ENCODE measurements at regions not wholly inside any gene's neighbourhood (a gene's known extent, or its start where the extent isn't known, plus 50 kb on each side); places are given as distances from the start of the nearest gene placed in this dataset.

- TF ChIP-seq CTCF (IDR thresholded peaks at IDR 0.05; ENCODE audit: low read depth, low read length): no peak
- no peak overlapping the region for H3K4me3 ChIP-seq (ENCODE audit: low read depth, low read length)
These were observed 124.1 kb upstream of the KCNK2 start for GRCh38 chr1:214958486-214958885.

DNA sequence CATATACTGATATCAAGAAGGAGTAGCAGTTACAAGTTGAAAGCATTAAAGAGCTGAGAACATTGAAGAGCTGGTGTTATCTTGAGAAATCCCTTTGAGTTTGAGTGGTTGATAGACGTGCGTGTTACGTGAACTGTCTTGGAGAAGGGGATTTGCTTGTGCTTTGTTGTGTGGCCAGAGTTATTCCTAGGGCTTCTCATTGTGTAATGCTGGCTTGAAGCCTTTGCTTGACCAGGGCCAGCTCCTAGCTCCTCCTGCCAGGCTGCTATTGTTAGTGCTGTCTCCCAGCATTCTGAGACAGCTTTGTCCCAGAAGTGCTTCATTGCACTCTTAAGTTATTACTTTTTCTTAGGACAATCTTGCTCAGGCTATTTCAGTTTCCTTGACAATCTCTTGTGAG, 116.2 kb upstream of the KCNK2 start:
- H3K4me3 ChIP-seq (ENCODE audit: low read depth, low read length): no peak overlapping the region
- no peak for TF ChIP-seq CTCF (IDR thresholded peaks at IDR 0.05; ENCODE audit: low read depth, low read length)

GRCh38 chr1:214967865-214968575, 114.5 kb upstream of the KCNK2 start:
- H3K4me3 ChIP-seq (ENCODE audit: low read depth, low read length): no peak overlapping the region
- no peak for TF ChIP-seq CTCF (IDR thresholded peaks at IDR 0.05; ENCODE audit: low read depth, low read length)

- TF ChIP-seq CTCF (IDR thresholded peaks at IDR 0.05; ENCODE audit: low read depth, low read length): no peak
- no peak overlapping the region for H3K4me3 ChIP-seq (ENCODE audit: low read depth, low read length)
These were observed 112.5 kb upstream of the KCNK2 start for GRCh38 chr1:214970016-214970415.

DNA sequence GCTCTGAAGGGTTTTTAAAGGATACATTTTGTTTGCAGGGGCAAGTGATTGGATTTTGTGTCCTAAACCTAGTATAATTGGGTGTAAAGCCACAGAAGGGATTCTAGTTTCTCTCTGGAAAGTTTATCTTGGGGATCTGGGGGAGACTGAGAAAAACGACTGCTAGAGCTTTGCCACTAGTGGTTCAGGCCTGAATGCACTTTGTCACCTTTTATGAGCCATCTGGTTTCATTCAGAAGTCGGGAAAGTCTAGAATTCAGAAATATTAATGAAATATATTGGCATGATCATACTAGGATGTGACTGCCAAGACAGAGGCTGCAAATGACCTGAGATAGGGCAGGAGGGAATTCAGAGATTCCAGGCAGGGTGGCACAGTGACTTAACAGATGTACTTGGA, 111.5 kb upstream of the KCNK2 start:
- TF ChIP-seq CTCF (IDR thresholded peaks at IDR 0.05; ENCODE audit: low read depth, low read length): no peak
- H3K4me3 ChIP-seq (ENCODE audit: low read depth, low read length): no peak overlapping the region

GRCh38 chr1:214974002-214974401, 108.5 kb upstream of the KCNK2 start:
- no peak overlapping the region for H3K4me3 ChIP-seq (ENCODE audit: low read depth, low read length)
- TF ChIP-seq CTCF (IDR thresholded peaks at IDR 0.05; ENCODE audit: low read depth, low read length): no peak

DNA sequence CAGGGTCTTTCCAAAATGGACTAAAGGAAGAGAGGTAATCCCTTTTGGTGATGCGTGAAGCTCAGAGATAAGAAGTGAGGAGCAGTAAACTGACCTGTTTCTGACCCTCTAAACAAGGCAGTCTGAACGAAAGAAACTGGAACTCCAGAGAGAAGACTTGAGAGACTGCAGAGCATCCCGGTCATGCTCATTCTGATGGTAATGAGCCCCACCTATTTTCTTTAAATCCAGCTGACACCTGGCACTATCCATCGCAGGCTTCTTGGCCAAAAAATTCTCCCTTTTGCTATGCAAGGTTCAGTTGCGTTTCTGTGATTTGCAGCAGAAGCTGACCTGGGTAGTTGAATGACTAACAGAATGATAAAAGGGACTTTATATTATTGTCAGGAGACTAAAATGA, 105.9 kb upstream of the KCNK2 start:
- no peak for TF ChIP-seq CTCF (IDR thresholded peaks at IDR 0.05; ENCODE audit: low read depth, low read length)
- no peak overlapping the region for H3K4me3 ChIP-seq (ENCODE audit: low read depth, low read length)

Data from WI38 (cell line).